ENCODE measurements at regions not wholly inside any gene's neighbourhood (a gene's known extent, or its start where the extent isn't known, plus 50 kb on each side); places are given as distances from the start of the nearest gene placed in this dataset.

- TF ChIP-seq EZH2 (IDR thresholded peaks at IDR 0.05; ENCODE audit: low read depth, unreplicated experiment) (no peak), CTCF (conservative IDR thresholded peaks at IDR 0.05; ENCODE audit: low read depth in 2 of 2) (no peak), JUNB (IDR thresholded peaks at IDR 0.05; ENCODE audit: unreplicated experiment) (no peak), REST (IDR thresholded peaks at IDR 0.05; ENCODE audit: unreplicated experiment) (no peak)
Measured at GRCh38 chr5:27103486-27103885, 65.1 kb upstream of the CDH9 start.

Measured in GM23338 (cell line).